Nephron progenitor cell (in vitro differentiated cells): ENCODE measurements at regions not wholly inside any gene's neighbourhood (a gene's known extent, or its start where the extent isn't known, plus 50 kb on each side); places are given as distances from the start of the nearest gene placed in this dataset.

Source experiments
- DNase-seq: peaks from one replicate; pipeline ENCODE4 v3.0.0; 2021
- H3K27ac Mint-ChIP-seq: 2 replicates; pipeline ENCODE4 v1.8.0; 2021; ENCODE audit warnings: mild to moderate bottlenecking, moderate library complexity, mixed read lengths
- H3K27me3 Mint-ChIP-seq: 2 replicates; pipeline ENCODE4 v1.8.0; 2021; ENCODE audit warnings: mild to moderate bottlenecking, low read depth, mixed read lengths; ENCODE audit not compliant: poor library complexity
- H3K36me3 Mint-ChIP-seq: 2 replicates; pipeline ENCODE4 v1.8.0; 2021; ENCODE audit warnings: low read depth, mixed read lengths
- H3K4me1 Mint-ChIP-seq: 2 replicates; pipeline ENCODE4 v1.8.0; 2021; ENCODE audit warnings: mixed read lengths
- H3K4me3 Mint-ChIP-seq: 2 replicates; pipeline ENCODE4 v1.8.0; 2021; ENCODE audit warnings: mild to moderate bottlenecking, moderate library complexity, mixed read lengths
- H3K9me3 Mint-ChIP-seq: 2 replicates; pipeline ENCODE4 v1.8.0; 2021; ENCODE audit warnings: mild to moderate bottlenecking, moderate library complexity, mixed read lengths
- TF ChIP-seq, protein P1 (sequence below): fragments of 200-600 bp; sonication (generic); IDR thresholded peaks from 2 replicates; pipeline ENCODE4 v1.5.0; 2021; ENCODE audit warnings: antibody characterized with exemption

DNA sequence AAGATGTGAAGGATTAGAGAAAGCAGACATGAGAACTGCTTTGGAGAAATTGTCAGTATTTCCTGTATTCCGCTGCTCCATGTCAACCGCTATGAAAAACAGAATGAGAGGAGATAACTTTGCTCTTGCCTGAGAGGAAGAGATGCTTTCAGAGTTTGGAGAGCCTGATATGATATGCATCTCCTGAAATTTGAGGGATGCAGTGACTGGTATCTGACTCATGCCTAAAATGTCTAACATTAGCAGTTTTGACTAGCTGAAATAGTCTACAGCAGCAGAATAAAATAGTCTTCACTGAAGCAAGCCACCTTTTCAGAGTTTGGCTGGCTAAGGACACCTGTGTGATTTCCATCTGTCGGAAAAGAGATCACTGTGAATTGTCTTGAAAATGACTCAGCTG, 165.8 kb upstream of the LRRC7 start:
- TF ChIP-seq, protein P1, sequence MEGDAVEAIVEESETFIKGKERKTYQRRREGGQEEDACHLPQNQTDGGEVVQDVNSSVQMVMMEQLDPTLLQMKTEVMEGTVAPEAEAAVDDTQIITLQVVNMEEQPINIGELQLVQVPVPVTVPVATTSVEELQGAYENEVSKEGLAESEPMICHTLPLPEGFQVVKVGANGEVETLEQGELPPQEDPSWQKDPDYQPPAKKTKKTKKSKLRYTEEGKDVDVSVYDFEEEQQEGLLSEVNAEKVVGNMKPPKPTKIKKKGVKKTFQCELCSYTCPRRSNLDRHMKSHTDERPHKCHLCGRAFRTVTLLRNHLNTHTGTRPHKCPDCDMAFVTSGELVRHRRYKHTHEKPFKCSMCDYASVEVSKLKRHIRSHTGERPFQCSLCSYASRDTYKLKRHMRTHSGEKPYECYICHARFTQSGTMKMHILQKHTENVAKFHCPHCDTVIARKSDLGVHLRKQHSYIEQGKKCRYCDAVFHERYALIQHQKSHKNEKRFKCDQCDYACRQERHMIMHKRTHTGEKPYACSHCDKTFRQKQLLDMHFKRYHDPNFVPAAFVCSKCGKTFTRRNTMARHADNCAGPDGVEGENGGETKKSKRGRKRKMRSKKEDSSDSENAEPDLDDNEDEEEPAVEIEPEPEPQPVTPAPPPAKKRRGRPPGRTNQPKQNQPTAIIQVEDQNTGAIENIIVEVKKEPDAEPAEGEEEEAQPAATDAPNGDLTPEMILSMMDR: no peak
- H3K27me3 Mint-ChIP-seq: peaks cover 3% of the 10 kb centered on the region
- no peak overlapping the region for H3K4me3 Mint-ChIP-seq
- H3K9me3 Mint-ChIP-seq: no peaks in the 10 kb centered on the region
- no peak overlapping the region for H3K27ac Mint-ChIP-seq
- no peak for DNase-seq
- no peaks in the 10 kb centered on the region for H3K36me3 Mint-ChIP-seq
- H3K4me1 Mint-ChIP-seq: no peaks in the 10 kb centered on the region

DNA sequence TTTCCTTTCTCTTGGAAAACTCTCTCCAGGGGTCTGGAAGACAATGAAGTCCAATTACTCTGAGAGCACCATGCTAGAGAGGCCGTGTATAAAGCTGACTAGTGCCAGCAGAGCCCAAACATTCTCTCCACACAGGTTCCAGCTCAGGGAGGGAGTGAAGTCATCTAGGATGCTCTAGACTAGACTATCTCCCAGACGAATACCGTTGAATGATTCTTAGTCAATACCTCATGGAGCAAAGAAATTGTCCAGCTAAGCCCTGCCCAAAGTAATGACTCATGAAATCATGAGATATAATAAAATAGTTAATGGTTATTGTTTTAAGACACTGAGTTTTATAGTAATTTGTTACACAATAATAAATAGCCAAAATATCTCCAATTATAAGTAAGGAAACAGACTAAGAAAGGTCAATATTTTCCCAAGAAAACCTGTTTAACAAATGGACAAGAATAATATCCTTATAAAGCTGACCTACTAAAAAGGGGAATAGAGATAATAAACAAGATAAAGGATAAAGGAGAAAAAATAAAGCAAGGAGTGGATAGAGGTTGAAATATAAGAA, 163.9 kb upstream of the LRRC7 start:
- Mint-ChIP-seq H3K9me3 (no peaks in the 10 kb centered on the region), H3K4me3 (no peak overlapping the region), H3K27me3 (peaks cover 3% of the 10 kb centered on the region), H3K4me1 (no peaks in the 10 kb centered on the region), H3K27ac (no peak overlapping the region), H3K36me3 (no peaks in the 10 kb centered on the region)
- TF ChIP-seq, protein P1: no peak
- no peak for DNase-seq

DNA sequence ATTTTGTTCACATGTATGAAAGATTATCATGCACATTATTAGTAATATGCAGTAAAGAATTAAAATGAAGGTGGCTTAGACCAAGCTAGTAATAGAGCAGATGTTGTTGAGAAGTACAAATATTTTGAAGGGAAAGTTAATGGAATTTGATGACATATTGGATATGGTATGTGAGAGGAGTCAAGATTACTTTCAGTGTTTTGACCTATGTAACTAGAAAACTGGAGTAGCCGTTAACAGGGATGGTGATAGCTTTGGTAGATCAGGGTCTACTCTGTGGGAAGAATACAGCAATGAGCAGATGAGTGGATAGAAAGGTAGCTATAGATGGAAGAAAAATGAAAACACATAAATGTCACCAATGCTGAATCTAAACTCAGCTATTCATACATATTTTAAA, 163.2 kb upstream of the LRRC7 start:
- no peak overlapping the region for H3K4me3 Mint-ChIP-seq

DNA sequence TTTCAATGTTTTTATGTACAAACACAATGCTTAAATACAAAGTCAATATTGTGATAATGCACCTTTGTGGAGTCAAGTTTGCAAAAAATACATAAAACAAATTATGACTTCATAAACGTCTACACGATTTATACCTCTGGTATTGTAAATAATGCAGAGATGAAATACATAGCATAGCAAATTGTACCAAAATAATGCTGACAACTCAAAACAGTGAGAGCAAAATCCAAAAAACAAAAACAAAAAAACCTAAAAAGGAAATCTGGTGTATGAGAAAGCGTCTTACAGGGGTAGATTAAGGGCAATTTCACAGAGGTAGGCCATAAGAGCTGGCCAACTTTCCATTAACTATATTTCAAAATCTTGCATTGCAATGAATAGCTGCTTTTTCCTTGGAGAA, 161.5 kb upstream of the LRRC7 start:
- no peak for DNase-seq
- H3K36me3 Mint-ChIP-seq: no peaks in the 10 kb centered on the region
- no peaks in the 10 kb centered on the region for H3K9me3 Mint-ChIP-seq
- H3K4me3 Mint-ChIP-seq: no peak overlapping the region
- TF ChIP-seq, protein P1: no peak
- H3K27ac Mint-ChIP-seq: no peak overlapping the region
- H3K27me3 Mint-ChIP-seq: peaks cover 3% of the 10 kb centered on the region
- no peaks in the 10 kb centered on the region for H3K4me1 Mint-ChIP-seq

More for the DNA sequence above, 163.2 kb upstream of the LRRC7 start:
- Mint-ChIP-seq H3K36me3 (no peaks in the 10 kb centered on the region), H3K27ac (no peak overlapping the region), H3K9me3 (no peaks in the 10 kb centered on the region), H3K27me3 (peaks cover 3% of the 10 kb centered on the region), H3K4me1 (no peaks in the 10 kb centered on the region)
- TF ChIP-seq, protein P1: no peak
- DNase-seq: no peak

DNA sequence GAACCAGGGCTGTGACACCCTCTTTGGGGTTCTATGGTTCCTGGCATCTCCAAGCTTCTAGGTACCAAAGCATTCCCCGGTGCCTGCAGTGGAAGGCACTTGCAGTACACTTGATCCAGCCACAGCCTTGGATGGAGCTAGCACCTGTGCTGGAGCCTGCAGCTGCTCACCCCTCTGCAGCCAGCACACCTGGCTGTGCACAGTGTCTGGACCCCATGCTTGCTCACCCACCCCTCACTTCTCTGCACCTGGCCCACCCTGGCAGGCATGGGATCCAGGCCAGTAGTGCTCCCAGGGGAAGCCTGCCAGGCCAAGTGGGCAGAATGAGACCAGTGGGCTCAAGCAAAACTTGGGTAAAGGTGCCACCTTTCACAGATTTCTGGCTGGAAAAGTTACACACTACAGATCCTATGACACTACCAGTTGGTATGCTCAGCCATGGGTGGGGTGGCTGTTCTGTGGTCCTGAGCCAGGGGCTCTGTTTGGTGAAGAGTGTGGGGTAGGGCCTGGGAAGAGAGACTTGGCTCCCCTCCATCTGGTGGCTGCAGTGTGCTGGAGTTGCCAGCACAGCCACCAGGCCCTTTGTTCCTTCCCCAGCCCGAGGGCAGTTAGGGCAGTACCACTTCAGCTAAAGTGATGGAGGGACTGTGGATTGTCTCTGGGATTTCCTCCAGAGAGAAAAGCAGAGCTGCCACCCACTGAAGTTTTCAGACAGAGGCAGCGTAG, 157.8 kb upstream of the LRRC7 start:
- no peaks in the 10 kb centered on the region for H3K36me3 Mint-ChIP-seq
- TF ChIP-seq, protein P1: no peak

DNA sequence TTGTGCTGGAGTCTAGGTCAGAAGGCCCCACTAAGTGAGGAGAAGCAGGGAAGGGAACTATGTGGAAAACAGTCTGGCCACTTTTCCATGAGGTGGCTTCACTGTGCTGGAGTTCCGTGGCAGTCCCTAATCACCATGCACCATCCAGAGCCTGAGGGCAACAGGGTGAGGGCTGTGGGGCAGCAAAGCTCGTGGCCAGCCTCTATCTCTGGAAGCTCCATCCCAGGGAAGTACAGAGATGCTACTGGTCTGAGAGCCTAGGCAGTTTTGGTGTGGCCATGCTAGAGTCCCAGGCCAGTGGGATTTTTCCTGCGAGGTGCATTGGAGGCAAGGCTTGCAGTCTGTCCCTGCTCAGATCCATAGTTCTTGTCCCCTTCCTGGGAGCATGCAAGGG, 157.3 kb upstream of the LRRC7 start:
- no peak overlapping the region for H3K27ac Mint-ChIP-seq

More for the DNA sequence above, 157.8 kb upstream of the LRRC7 start:
- no peak overlapping the region for H3K27ac Mint-ChIP-seq
- H3K27me3 Mint-ChIP-seq: no peaks in the 10 kb centered on the region
- DNase-seq: no peak
- H3K4me1 Mint-ChIP-seq: no peaks in the 10 kb centered on the region
- no peak overlapping the region for H3K4me3 Mint-ChIP-seq
- H3K9me3 Mint-ChIP-seq: peaks cover 3% of the 10 kb centered on the region

More for the DNA sequence above, 157.3 kb upstream of the LRRC7 start:
- no peak for DNase-seq
- no peak overlapping the region for H3K4me3 Mint-ChIP-seq
- H3K36me3 Mint-ChIP-seq: no peaks in the 10 kb centered on the region
- peaks cover 3% of the 10 kb centered on the region for H3K9me3 Mint-ChIP-seq
- TF ChIP-seq, protein P1: no peak
- no peaks in the 10 kb centered on the region for H3K27me3 Mint-ChIP-seq
- H3K4me1 Mint-ChIP-seq: no peaks in the 10 kb centered on the region
